Chondrocyte (in vitro differentiated cells): ENCODE measurements at regions not wholly inside any gene's neighbourhood (a gene's known extent, or its start where the extent isn't known, plus 50 kb on each side); places are given as distances from the start of the nearest gene placed in this dataset.

Experiments used
- DNase-seq: peaks from one replicate; pipeline ENCODE4 v3.0.0; 2021; ENCODE audit warnings: mixed read lengths, low spot score
- H3K27ac Mint-ChIP-seq: one replicate; pipeline ENCODE4 v1.8.0; 2021; ENCODE audit warnings: mild to moderate bottlenecking, moderate library complexity, mixed read lengths; ENCODE audit not compliant: unreplicated experiment
- H3K27me3 Mint-ChIP-seq: 2 replicates; pipeline ENCODE4 v1.8.0; 2021; ENCODE audit warnings: low read depth, mixed read lengths
- H3K36me3 Mint-ChIP-seq: 2 replicates; pipeline ENCODE4 v1.8.0; 2021; ENCODE audit warnings: low read depth, mixed read lengths
- H3K4me1 Mint-ChIP-seq: 2 replicates; pipeline ENCODE4 v1.8.0; 2021; ENCODE audit warnings: low read depth, mild to moderate bottlenecking, mixed read lengths
- H3K4me3 Mint-ChIP-seq: one replicate; pipeline ENCODE4 v1.8.0; 2021; ENCODE audit warnings: mild to moderate bottlenecking, moderate library complexity, mixed read lengths; ENCODE audit not compliant: unreplicated experiment
- H3K9me3 Mint-ChIP-seq: 2 replicates; pipeline ENCODE4 v1.8.0; 2021; ENCODE audit warnings: low read depth, mixed read lengths
- TF ChIP-seq, protein P1 (sequence below): fragments of 200-600 bp; sonication (generic); IDR thresholded peaks from 2 replicates; pipeline ENCODE4 v1.5.0; 2021; ENCODE audit warnings: antibody characterized with exemption, mild to moderate bottlenecking, moderate library complexity

DNA sequence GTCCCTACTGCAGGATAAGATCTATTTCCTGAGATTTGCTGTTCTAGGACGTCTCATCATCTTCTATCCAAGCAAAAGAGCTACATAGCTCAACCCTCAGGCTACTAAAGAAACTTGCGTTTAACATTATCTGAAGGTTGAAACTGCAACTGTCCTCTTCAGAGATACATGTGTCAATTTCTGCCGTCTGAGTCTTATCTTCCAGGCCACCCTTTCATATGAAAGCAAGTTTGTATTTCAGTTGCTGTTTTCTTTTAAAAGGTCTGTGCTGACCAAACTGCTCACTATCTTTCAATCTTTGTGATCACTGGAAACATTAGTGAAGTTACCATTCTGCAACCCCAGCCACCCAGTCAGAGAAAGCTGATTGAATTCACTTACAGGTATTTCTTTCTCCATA, 108.6 kb upstream of the RAB3GAP2 start:
- DNase-seq, result no peak
- H3K36me3 Mint-ChIP-seq, result peaks cover 4% of the 10 kb centered on the region
- H3K4me3 Mint-ChIP-seq, result no peak overlapping the region
- TF ChIP-seq, protein P1, sequence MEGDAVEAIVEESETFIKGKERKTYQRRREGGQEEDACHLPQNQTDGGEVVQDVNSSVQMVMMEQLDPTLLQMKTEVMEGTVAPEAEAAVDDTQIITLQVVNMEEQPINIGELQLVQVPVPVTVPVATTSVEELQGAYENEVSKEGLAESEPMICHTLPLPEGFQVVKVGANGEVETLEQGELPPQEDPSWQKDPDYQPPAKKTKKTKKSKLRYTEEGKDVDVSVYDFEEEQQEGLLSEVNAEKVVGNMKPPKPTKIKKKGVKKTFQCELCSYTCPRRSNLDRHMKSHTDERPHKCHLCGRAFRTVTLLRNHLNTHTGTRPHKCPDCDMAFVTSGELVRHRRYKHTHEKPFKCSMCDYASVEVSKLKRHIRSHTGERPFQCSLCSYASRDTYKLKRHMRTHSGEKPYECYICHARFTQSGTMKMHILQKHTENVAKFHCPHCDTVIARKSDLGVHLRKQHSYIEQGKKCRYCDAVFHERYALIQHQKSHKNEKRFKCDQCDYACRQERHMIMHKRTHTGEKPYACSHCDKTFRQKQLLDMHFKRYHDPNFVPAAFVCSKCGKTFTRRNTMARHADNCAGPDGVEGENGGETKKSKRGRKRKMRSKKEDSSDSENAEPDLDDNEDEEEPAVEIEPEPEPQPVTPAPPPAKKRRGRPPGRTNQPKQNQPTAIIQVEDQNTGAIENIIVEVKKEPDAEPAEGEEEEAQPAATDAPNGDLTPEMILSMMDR, result no peak
- no peaks in the 10 kb centered on the region for H3K4me1 Mint-ChIP-seq
- peaks cover 4% of the 10 kb centered on the region for H3K27me3 Mint-ChIP-seq
- no peak overlapping the region for H3K27ac Mint-ChIP-seq
- H3K9me3 Mint-ChIP-seq, result peaks cover 16% of the 10 kb centered on the region

- DNase-seq, result no peak
- H3K4me3 Mint-ChIP-seq, result no peak overlapping the region
- no peaks in the 10 kb centered on the region for H3K9me3 Mint-ChIP-seq
- no peak overlapping the region for H3K27ac Mint-ChIP-seq
- no peaks in the 10 kb centered on the region for H3K4me1 Mint-ChIP-seq
- H3K27me3 Mint-ChIP-seq, result peaks cover 4% of the 10 kb centered on the region
- H3K36me3 Mint-ChIP-seq, result no peaks in the 10 kb centered on the region
- TF ChIP-seq, protein P1, result no peak
These were observed 106.5 kb upstream of the RAB3GAP2 start for GRCh38 chr1:220378571-220379302.

DNA sequence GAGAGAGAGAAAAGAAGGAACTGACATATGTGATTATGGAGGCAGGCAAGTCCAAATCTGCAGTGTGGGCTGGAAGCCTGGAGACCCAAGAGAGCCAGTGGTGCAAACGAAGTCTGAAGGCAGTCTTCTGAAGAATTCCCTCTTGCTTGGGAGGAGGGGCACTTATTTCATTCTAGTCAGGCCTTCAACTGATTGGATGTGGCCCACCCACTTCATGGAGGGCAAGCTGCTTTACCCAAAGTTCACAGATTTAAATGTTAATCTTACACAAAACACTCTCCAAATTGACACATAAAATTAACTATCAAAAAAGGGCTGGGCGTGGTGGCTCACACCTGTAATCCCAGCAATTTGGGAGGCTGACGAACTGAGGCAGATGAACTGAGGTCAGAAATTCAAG, 103.5 kb upstream of the RAB3GAP2 start:
- H3K27me3 Mint-ChIP-seq, result peaks cover 1% of the 10 kb centered on the region
- no peak for DNase-seq
- peaks cover 1% of the 10 kb centered on the region for H3K4me1 Mint-ChIP-seq
- no peaks in the 10 kb centered on the region for H3K9me3 Mint-ChIP-seq
- H3K4me3 Mint-ChIP-seq, result no peak overlapping the region
- TF ChIP-seq, protein P1, result no peak
- H3K36me3 Mint-ChIP-seq, result no peaks in the 10 kb centered on the region
- H3K27ac Mint-ChIP-seq, result no peak overlapping the region

- Mint-ChIP-seq H3K36me3 (no peaks in the 10 kb centered on the region), H3K9me3 (no peaks in the 10 kb centered on the region), H3K27me3 (peaks cover 1% of the 10 kb centered on the region), H3K4me1 (peaks cover 12% of the 10 kb centered on the region), H3K4me3 (no peak overlapping the region), H3K27ac (no peak overlapping the region)
- TF ChIP-seq, protein P1, result no peak
- no peak for DNase-seq
These were observed 102.2 kb upstream of the RAB3GAP2 start for GRCh38 chr1:220374449-220374848.

GRCh38 chr1:220372451-220372850, 100.2 kb upstream of the RAB3GAP2 start:
- peaks cover 21% of the 10 kb centered on the region for H3K4me1 Mint-ChIP-seq
- no peaks in the 10 kb centered on the region for H3K36me3 Mint-ChIP-seq
- DNase-seq, result no peak
- H3K27ac Mint-ChIP-seq, result no peak overlapping the region
- H3K27me3 Mint-ChIP-seq, result peaks cover 1% of the 10 kb centered on the region
- no peak overlapping the region for H3K4me3 Mint-ChIP-seq
- TF ChIP-seq, protein P1, result no peak
- no peaks in the 10 kb centered on the region for H3K9me3 Mint-ChIP-seq
